ENCODE measurements at regions not wholly inside any gene's neighbourhood (a gene's known extent, or its start where the extent isn't known, plus 50 kb on each side); places are given as distances from the start of the nearest gene placed in this dataset.
A peak's percentile ranks its signal among the peaks of the same experiment; 100 is the strongest.

DNA sequence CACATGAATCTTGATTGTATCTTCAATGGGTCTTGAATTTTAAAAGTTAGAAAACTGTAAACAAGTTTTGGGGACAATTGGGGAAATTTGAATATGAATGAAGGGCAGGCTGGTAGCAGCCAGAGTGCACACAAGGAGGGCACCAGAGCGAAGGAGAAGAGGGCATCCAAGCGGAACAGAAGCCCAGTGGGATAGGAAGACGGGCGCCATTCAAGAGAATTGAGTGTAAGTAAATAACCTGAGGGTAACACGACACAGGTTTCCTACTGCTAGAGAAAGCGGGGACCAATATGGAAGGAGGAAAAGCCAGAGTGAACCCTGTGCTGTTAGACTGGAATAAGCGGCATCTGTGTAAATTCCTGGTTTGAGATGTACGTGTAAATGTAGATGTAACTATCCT lies 115.1 kb upstream of the CCL2 start:
- DNase-seq = no peak

DNA sequence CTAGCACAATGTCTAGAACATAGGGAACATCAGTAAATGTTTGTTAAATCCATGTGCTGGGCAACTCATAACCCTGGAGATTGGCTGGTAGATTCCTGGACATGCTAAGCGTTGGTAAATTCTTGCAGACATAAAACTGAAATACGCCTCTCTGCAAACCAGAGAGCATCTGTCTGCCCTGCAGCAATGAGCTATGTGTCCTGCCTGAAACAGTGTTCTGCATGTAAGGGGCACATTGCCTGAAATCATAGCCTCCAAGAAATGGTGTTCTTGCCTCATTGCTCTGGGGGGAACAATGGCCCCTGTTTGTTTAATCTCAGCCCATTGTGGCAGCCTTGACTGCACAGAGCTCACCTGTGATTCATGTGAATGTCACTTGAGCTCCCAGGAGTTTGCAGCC lies 113.5 kb upstream of the CCL2 start:
- no peak for DNase-seq

DNA sequence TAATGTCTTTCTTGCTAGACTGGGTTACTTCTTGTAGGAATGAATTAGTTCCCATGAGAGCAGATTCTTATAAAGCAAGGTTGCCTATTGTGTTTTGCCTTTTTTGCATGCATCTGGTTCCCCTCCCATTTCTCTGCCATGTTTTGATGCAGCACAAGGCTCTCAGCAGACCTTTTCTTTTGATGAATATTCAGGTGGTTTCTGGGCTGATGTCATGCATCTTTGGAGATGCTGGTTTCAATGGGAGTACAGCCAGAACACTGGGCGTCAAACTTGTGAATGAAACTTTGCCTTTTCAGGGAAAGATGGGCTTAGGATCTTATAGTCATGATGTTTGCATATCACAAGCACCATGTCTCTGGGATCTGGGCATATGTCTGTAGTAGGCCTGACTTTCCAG lies 111.7 kb upstream of the CCL2 start:
- no peak for DNase-seq

DNA sequence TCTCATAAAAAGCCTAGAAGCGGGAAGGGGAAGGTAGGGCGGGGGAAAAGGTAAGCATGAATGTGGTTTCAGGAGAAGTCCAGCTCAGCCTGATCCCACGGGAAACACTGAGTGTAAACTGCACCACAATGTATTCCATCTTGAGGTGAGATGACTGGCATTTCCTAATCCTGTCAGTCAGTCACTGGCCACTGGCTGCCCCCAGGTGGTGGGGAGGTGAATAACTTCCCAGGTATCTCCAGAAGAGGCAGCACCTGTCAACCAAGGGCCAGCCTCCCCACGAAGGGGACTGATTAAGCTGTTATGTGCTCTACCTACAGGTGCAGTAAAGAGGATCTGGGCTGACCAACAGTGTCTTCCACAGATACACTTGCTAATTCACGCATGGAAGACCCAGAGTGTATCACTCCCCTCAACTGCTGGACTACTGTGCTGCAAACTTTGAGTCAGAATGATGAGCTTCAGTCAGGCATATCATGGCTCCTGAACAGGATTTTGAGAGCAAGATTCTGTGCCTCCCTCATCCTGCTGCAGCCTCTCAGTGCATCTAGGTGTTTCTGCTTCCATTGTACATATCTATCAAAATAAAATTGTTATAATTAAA lies 108.5 kb upstream of the CCL2 start:
- DNase-seq = no peak

- no peak for DNase-seq
Measured at GRCh38 chr17:34151102-34151501, 104.0 kb upstream of the CCL2 start.

GRCh38 chr17:34153991-34154390 lies 101.1 kb upstream of the CCL2 start:
- DNase-seq = no peak

- DNase-seq = no peak
Measured at GRCh38 chr17:34154961-34155730, 99.9 kb upstream of the CCL2 start.

- DNase-seq = no peak
Measured at GRCh38 chr17:34155947-34156346, 99.1 kb upstream of the CCL2 start.

GRCh38 chr17:34156401-34156740 lies 98.7 kb upstream of the CCL2 start:
- no peak for DNase-seq

DNA sequence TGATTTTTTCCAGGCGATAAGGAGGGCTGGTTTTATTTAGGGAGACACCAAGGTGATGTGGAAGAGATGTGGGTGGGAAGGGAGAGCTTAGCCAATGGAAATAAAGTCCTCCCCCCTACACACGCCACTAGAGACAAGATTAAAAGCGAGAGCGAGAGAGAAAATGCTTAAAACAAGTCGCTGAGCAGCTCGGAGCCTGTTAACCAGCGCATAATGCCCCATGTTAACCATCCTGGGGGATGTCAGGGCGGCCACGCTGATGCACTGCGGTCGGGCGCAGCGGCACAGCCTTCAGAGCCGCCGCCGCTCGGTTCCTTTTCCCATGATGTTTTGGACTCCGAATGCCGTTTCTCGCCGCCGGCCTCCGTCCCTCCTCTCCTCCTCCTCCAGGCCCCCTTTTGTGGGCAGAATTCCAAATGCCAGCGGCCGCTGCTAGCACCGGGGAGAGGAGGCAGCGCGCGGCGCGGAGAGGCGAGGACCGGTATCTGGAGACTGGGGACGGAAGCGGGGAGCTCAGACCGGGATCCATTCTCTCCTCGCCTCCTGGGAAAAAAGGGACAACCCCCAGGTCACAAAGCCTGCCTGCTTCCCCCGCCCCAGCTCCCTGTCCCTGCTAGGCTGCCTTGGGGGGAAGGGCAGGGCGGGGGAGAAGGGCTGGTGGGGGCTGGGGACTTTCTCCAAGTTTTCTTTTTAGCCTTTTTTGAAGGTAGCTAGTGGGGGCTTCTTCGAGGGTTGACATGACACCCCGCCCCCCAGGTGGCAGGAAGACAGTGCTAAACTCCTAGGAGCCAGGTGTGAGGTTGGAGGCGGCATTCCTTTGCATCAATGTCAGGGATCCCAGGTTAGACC lies 98.1 kb upstream of the CCL2 start:
- DNase-seq = no peak

GRCh38 chr17:34161690-34162089 lies 93.4 kb upstream of the CCL2 start:
- no peak for DNase-seq

GRCh38 chr17:34163123-34163522 lies 92.0 kb upstream of the CCL2 start:
- no peak for DNase-seq

DNA sequence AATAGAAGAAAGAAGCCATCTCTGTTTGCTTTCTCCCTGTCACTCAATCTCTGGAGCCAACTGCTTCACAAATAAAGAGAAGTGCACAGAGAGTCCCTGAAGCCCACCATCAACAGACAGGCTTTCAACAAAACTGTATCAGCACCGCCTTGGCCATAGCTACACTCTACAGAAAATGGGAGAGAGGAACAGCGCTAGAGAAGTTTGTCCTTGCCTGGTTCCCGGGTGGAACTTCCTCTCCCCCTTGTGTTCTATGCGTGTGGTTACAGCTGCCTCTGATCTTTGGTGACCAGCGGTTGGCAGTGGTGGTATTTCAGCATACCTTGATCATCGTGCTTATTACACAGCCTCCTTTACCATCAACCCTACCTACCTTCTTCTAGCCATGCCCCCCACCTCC lies 91.4 kb upstream of the CCL2 start:
- DNase-seq = no peak

- DNase-seq = no peak
Measured at GRCh38 chr17:34164837-34165236, 90.2 kb upstream of the CCL2 start.

GRCh38 chr17:34166352-34166751 lies 88.7 kb upstream of the CCL2 start:
- DNase-seq = no peak

DNA sequence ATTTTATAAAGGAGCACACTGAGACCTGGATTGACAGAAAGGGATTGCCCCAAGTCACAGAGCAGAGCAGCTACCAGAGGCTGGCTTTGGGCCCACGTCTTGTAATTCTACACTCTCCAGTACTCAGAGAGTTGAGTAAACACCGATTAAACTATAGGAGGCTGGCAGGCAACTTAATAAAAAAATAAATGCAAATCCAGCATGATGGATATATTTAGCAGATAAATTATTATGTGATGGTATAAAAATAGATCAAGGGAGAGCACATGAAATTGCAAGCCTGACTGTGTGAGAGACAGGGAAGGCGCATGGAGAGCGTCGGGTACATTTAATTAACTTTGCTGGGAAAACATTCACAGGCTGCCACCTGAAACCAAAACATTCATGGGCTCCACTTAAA lies 87.7 kb upstream of the CCL2 start:
- no peak for DNase-seq

- no peak for DNase-seq
Measured at GRCh38 chr17:34168989-34169388, 86.1 kb upstream of the CCL2 start.

- DNase-seq = peak; percentile 49
Measured at GRCh38 chr17:34169496-34169895, 85.6 kb upstream of the CCL2 start.

GRCh38 chr17:34171245-34171818 lies 83.8 kb upstream of the CCL2 start:
- DNase-seq = no peak

DNA sequence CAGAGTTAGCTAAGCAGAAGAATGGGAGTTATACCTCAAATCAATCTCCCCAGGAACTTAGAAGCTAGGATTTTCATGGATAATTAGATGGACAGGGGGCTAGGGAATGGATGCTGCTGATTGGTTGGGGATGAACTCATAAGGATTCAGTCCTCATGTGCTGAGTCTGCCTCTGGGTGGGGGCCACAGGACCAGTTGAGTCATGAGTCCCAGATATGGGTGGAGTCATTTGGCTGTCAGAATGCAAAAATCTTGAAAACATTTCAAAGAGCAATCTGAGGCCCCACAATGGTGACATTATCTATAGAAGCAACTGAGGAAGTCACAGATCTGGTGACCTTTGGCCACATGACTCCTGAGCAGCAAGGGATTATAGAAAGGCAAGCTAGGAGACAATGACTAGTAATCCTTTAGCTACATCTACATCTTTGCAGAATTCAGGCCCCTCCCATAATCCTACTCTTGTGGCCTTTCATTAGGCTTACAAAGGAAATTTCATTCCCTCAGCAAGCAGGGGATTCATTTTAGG lies 82.6 kb upstream of the CCL2 start:
- no peak for DNase-seq

DNA sequence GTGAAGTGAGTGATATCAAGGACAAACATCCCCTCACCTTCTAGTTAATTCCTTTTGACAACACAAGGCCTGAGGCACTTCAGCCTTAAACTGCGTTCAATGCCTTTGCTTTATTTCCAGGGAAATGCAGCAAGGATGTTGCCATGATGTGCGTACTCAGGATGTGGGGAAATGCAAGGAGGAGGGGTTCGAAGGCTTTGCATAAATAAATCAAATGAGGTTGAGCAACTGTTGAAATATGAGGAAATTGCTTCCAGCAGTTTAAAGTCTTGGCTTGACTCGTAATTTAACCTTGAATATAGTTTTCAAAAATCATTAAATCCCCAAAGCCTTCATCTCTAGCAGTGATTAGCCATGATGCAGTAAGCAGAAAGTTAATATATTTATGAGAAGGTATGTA lies 81.8 kb upstream of the CCL2 start:
- DNase-seq = no peak

DNA sequence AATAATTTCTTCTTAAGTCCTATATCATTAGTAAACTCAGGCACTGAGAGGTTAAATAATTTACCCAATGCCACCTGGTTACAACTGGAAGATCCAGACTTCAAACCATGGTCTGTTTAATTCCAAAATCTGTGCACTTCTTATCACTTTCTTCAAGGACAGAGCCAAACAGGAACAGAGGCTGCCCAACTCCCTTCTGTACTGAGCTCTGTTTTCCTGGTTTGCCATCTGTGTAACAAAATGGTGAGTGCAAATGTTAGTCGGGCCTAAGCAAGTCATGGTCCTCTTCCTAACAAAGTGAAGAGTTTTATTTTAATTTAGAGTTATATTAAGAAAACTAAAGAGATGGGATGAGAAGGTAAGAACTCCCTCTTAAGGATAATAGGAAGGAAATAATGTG lies 80.6 kb upstream of the CCL2 start:
- no peak for DNase-seq

DNA sequence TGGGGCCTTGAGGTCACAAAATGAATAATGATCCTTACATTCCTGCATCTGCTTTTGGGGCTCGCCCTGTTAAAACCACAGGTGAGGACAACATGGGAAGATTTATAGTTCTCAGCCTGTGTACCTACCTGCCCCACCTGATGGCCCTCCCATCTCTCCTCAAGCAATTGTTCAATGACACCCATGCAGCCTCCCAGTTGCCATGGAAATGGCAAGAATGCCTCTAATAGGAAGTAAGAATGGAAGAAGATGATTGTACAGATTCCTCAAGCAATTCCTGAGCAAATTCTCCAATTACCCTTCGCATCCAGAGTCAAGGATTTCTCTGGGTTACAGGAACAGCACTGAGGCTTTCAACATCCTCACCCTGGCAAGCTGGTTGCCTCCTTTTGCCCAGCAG lies 78.6 kb upstream of the CCL2 start:
- no peak for DNase-seq
